HG02852 (cell line): ENCODE measurements at regions not wholly inside any gene's neighbourhood (a gene's known extent, or its start where the extent isn't known, plus 50 kb on each side); places are given as distances from the start of the nearest gene placed in this dataset.
"Not testable (repeated sequence)": the region's sequence is repeated elsewhere in the genome, so short reads cannot be mapped to it uniquely, and the experiment has no call there.

Experiments
- ATAC-seq: cut with Tn5 transposase; IDR thresholded peaks from one replicate; pipeline ENCODE4 v1.9.1; 2021; ENCODE audit warnings: mild to moderate bottlenecking, moderate library complexity; ENCODE audit not compliant: unreplicated experiment

- peak; percentile 86 for ATAC-seq
Observed at GRCh38 chr14:82029038-82029437, 495.4 kb upstream of the SEL1L start.

GRCh38 chr14:82035397-82035796 lies 501.7 kb upstream of the SEL1L start:
- ATAC-seq, result no peak

- ATAC-seq, result not testable (repeated sequence)
Observed at GRCh38 chr14:82038066-82038465, 504.4 kb upstream of the SEL1L start.

- no peak for ATAC-seq
Observed at GRCh38 chr14:82045339-82045738, 511.7 kb upstream of the SEL1L start.

GRCh38 chr14:82046512-82047226 lies 513.0 kb upstream of the SEL1L start:
- peak; percentile 80 for ATAC-seq

- no peak for ATAC-seq
Observed at GRCh38 chr14:82047777-82048470, 514.3 kb upstream of the SEL1L start.

- no peak for ATAC-seq
Observed at GRCh38 chr14:82052778-82053177, 519.1 kb upstream of the SEL1L start.

GRCh38 chr14:82055515-82056115 lies 522.0 kb upstream of the SEL1L start:
- ATAC-seq, result no peak

GRCh38 chr14:82060219-82060618 lies 526.6 kb upstream of the SEL1L start:
- ATAC-seq, result no peak

GRCh38 chr14:82067221-82067875 lies 533.7 kb upstream of the SEL1L start:
- ATAC-seq, result no peak

- no peak for ATAC-seq
Observed at GRCh38 chr14:82070040-82070439, 536.4 kb upstream of the SEL1L start.

GRCh38 chr14:82070753-82071152 lies 537.1 kb upstream of the SEL1L start:
- ATAC-seq, result no peak

- no peak for ATAC-seq
Observed at GRCh38 chr14:82073547-82073946, 539.9 kb upstream of the SEL1L start.

- no peak for ATAC-seq
Observed at GRCh38 chr14:82075566-82075965, 541.9 kb upstream of the SEL1L start.

- no peak for ATAC-seq
Observed at GRCh38 chr14:82079553-82079952, 545.9 kb upstream of the SEL1L start.

GRCh38 chr14:82080370-82080769 lies 546.7 kb upstream of the SEL1L start:
- ATAC-seq, result no peak

GRCh38 chr14:82084813-82085212 lies 551.2 kb upstream of the SEL1L start:
- no peak for ATAC-seq

- ATAC-seq, result no peak
Observed at GRCh38 chr14:82091097-82091496, 557.4 kb upstream of the SEL1L start.

GRCh38 chr14:82094829-82095345 lies 561.2 kb upstream of the SEL1L start:
- ATAC-seq, result no peak

- no peak for ATAC-seq
Observed at GRCh38 chr14:82104013-82104412, 570.4 kb upstream of the SEL1L start.

- ATAC-seq, result no peak
Observed at GRCh38 chr14:82112210-82112839, 578.7 kb upstream of the SEL1L start.
